GM18861 (cell line): ENCODE measurements at regions not wholly inside any gene's neighbourhood (a gene's known extent, or its start where the extent isn't known, plus 50 kb on each side); places are given as distances from the start of the nearest gene placed in this dataset.

Experiments
- ATAC-seq: cut with Tn5 transposase; IDR thresholded peaks from one replicate; pipeline ENCODE4 v1.9.1; 2021; ENCODE audit not compliant: unreplicated experiment

DNA sequence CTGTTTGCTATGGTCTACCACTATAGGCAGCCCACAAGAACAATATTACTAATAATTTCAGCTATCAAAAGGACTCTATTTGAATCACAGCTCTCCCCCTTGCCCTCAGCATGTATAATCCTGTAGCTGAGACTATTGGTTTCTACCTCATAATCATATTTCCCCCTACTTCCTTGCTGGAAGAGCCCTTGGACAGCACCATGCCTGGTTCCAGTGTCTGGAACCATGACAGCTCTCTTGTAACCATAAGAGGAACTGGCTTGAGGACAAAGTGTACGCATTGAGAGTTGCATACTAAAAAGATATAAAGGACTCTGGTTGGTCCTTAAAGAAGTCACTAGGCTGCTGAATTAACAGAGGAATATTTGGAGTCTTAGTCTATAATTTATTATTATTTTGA is 110.7 kb upstream of the ZRANB2 start:
- no peak for ATAC-seq

DNA sequence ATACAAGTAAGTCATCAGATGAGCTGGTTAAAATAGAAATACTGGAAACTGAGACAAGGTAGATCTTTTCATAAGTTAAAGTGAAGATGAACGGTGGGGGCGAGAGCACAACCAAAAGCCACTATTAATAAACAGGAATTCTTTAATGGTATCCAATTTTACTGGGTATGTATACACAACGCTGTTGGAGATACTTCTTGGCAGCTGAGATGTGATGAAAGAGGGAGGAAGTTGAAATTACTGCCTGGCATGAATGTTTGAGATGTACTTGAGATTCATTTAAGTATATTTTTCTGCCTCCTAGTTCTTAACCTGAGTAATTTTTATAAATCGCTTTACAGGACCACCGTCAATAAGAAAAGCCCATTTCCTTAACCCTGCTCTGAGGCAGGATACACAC is 110.0 kb upstream of the ZRANB2 start:
- ATAC-seq = no peak

DNA sequence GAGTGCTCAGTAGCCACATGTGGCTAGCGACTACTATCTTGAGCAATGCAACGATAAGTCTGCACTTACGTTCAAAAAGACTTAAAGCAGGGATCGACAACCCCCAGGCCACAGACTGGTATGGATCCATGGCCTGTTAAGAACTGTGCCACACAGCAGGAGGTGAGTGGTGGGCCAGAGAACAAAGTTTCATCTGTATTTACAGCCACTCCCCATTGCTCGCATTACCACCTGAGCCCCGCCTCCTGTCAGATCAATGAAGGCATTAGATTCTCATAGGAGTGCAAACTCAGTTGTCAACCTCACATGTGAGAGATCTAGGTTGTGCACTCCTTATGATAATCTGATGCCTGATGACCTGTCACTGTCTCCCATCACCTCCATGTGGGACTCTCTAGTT is 103.6 kb upstream of the ZRANB2 start:
- ATAC-seq = no peak

DNA sequence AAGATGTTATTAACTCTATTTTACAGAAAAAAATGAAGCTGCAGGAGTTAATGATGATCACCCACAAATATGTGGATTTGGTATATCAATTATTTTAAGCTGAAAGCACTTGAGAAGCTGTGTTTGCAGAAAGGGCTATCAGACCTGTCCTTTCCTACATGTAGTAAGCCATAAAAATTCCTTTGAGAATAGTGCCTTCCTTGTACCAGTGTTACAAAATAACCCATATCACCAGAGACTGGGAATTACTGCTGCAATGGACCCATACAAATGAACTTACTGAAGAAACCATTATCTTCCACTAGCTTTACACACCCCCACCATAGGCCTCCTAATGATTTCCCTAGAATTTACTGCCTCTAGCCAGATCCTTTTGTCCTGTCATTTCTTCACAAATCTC is 99.2 kb upstream of the ZRANB2 start:
- ATAC-seq = no peak

DNA sequence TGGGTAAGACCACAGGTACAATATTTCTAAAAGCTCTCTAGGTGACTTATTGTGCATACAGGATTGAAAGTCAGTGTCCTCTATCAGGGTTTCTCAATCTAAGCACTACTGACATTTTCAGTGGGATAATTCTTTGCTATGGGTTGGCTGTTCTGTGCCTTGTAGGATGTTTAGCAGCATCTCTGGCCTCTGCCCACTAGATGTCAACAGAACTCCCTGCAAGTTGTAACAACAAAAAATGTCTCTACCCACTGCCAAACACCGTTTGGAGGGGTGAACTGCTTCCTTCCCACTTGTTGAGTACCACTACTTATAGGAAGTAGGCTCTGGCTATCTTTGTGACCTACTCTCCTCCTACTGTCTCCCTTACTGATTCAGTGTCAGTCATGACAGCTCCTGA is 90.1 kb upstream of the ZRANB2 start:
- no peak for ATAC-seq

DNA sequence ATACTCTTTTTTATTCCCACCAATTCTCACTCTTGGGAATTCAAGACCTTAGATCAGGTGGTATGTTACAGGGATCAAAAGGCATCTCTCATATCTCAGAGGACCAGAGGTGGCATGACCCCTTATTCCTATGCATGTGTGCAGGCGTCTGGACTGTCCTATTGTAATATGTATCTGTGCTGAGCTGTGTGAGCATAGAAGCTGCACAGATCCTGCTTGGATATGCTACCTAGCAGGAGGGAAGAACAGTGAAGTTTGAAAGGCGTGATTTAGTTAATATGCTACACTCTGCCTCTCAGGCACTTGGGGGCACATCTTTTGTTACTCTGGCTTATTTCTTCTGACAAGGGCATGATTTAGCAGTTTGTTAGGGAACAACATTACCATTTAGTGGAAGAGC is 86.7 kb upstream of the ZRANB2 start:
- ATAC-seq = no peak

DNA sequence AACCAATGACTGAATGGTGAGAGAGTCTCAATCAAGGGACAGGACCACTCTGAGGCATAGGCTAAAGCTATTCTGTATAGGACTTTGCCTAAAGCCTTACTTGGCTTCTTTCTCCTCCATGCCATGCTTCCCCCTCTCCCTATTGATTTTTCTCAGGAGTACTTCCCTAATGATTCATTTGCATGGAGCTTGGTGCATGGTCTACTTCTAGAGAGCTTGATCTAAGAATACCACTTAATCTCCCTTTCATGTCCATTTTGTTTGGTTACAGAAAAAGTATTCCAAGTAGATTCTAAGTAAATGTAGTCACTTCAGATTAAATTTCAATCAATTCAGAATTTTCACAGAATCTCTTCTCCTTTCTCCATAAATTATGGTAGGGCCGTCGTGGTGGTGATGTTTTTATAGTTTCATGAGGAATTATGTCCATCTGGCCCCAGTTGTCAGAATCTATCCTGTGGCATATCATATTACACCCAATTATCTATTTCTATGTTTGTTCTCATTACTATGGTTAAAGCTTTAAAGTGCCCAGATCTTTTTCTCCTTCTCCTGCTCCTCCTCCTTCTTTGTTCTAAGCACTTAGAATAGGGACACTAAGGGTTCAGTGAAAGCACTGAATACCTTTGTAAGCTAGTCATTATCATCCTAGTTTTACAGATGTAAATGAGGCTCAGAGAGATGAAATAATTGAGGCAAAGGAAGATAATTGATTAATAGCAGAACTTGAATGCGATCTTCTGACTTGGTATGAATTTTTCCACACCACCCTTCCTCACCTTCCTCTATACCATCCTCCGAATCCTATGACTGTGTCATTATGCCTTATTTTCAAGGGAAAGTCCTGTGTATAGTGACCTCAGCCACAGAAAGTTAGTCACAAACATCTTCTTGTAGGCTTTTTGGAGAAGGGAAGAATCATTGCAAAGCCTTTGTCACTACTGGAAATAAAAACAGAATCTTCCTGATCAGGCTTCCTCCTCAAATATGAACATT is 85.6 kb upstream of the ZRANB2 start:
- ATAC-seq = no peak

DNA sequence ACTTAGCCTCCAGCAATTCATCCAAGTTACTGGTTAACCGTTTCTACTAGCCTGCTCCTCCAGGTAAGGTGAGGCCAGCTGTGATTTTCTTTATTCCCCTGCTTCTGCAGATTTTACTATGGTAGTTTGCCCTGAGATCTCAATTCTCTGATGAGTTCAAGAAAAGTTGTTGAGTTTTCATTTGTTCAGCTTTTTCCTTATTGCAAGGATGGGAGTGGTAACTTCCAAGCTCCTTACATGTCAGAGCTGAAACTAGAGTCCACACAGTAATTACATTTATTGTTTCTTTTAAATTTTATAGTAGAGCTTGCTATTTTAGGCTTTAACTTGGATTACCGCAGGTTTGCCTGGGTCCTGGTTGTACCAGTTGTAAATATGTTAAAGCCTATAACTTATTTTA is 76.9 kb upstream of the ZRANB2 start:
- ATAC-seq = no peak

DNA sequence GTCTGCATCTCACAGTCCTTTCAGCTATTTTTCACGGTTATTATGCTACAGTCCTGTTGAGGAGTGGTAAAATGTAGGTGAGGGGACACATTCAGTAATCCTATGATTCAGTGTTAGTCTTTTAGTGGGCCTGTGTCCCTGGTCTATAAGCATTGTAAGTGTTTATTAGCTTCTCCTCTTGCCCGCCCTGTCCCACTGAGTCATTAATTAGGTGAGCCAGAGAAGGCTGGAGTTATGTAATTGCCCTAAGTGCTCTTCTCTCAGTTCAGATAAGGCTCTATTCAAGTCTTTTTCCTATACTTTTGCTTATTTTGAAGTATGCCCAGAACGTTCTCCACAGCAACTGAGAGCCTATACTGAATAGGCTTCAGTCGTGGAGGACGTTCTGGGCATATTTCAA is 76.3 kb upstream of the ZRANB2 start:
- no peak for ATAC-seq

DNA sequence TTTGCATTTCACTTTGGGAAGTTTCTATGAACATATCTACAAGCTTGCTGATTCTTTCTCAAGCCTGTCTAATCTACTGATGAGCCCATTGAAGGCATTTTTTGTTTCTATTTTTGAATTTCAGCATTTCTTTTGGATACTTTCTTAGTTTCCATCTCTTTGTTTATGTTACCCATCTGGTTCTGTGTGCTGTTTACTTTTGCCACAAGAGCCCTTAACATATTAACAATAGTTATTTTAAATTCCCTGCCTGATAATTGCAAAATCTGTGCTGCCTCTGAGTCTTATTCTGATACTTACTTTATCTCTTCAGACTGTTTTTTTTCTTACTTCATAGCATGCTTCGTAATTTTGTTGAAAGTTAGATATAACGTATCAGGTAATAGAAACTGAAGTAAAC is 75.8 kb upstream of the ZRANB2 start:
- ATAC-seq = no peak

DNA sequence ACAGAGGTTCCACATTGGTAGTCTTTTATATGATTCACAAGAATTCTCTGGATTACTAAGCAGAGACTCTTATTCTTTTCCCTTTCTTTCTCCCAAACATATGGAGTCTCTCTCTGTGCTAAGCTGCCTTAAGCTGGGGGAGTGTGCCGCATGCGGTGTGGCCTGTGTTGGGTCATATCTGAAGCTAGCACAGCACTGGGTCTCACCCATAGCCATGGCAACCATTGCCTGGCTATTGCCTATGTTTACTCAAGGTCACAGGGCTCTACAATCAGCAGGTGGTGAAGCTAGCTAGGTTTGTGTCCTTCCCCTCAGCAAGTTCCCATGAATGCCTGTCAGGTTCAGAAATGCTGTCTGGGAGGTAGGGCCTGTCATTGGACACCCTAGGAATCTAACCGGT is 73.6 kb upstream of the ZRANB2 start:
- ATAC-seq = no peak

DNA sequence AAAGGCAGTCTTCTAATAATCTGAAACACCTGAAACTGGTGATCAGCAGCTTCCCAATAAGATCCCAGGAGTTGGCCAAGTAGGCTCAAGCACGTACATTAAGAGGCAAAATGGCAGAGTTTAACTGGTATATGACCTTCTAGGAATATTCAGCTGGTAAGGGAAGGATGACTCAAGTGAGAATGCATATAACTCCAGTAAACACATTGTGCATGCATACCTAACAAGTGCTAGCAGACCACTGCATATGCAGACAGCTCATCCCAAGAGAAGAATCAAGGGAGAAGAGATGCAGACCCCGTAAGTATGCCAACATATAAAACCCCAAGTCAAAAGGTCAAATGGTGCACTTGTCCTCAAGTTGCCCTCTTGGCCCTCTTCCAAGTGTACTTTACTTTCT is 73.0 kb upstream of the ZRANB2 start:
- ATAC-seq = no peak

DNA sequence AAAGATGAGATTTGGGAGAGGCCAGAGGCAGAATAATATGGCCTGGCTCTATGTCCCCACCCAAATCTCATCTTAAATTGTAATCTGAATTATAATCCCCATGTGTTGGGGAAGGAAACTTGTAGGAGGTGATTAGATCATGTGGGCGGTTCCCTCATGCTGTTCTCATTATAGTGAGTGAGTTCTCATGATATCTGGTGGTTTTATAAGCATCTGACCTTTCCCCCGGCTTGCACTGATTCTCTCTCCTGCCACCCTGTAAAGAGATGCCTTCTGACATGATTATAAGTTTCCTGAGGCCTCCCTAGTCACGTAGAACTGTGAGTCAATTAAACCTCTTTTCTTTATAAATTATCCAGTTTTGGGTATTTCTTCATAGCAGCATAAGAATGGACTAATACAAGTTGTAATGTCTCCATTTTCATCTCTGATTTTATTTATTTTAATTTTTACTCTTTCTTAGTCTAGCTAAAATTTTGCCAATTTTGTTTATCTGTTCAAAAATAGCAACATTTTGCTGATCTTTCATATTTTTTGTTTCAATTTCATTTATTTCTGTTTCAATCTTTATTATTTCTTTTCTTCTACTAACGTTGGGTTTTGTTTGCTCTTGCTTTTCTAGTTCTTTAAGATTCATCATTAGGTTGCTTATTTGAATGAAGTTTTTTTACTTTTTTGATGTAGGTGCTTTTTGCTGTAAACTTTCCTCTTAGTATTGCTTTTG is 67.0 kb upstream of the ZRANB2 start:
- no peak for ATAC-seq

DNA sequence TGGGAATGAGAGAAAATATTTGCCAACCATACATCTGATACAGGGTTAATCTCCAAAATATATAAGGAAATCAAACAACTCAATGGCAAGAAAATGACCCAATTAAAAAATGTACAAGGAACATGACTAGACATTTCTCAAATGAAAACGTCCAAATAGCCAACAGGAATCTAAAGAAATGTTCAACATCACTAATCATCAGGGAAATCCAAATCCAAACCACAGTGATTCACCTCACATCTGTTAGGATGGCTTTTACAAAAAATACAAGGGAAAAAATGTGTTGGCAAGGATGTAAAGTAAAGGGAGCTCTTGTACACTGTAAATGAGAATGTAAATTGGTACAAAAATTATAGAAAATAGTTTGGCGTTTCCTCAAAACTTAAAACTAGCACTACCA is 54.7 kb upstream of the ZRANB2 start:
- ATAC-seq = no peak
